AG04449 (cell line): ENCODE measurements at regions not wholly inside any gene's neighbourhood (a gene's known extent, or its start where the extent isn't known, plus 50 kb on each side); places are given as distances from the start of the nearest gene placed in this dataset.

Experiments
- CTCF ChIA-PET: fragments of 350-600 bp; formaldehyde crosslinking; extraction: SDS; loops from one replicate; lab custom pipeline; 2021; ENCODE audit warnings: antibody characterized with exemption; lab: Yijun Ruan, JAX
- POLR2A ChIA-PET: fragments of 400-600, 350-600 bp; formaldehyde crosslinking; extraction: SDS; loops from one replicate; lab custom pipeline; 2020; ENCODE audit warnings: antibody characterized with exemption, inconsistent platforms; lab: Yijun Ruan, JAX
- DNase-seq: peaks from one replicate; pipeline ENCODE4 v3.0.0-alpha.2; 2010; ENCODE audit warnings: low read depth, low spot score
- H3K4me3 ChIP-seq: 2 replicates; pipeline ENCODE4 v1.5.1; 2011; ENCODE audit warnings: low read depth, mild to moderate bottlenecking, control low read depth, low read length
- TF ChIP-seq, protein P1 (sequence below): IDR thresholded peaks from one replicate; pipeline ENCODE4 v1.5.1; 2011; ENCODE audit warnings: mild to moderate bottlenecking, moderate library complexity, low read length, control low read depth, inconsistent platforms; ENCODE audit not compliant: insufficient read depth; ENCODE audit errors: missing control alignments

GRCh38 chr6:43986177-43986825 lies 141.0 kb downstream of the MRPL14 start:
- TF ChIP-seq, protein P1, sequence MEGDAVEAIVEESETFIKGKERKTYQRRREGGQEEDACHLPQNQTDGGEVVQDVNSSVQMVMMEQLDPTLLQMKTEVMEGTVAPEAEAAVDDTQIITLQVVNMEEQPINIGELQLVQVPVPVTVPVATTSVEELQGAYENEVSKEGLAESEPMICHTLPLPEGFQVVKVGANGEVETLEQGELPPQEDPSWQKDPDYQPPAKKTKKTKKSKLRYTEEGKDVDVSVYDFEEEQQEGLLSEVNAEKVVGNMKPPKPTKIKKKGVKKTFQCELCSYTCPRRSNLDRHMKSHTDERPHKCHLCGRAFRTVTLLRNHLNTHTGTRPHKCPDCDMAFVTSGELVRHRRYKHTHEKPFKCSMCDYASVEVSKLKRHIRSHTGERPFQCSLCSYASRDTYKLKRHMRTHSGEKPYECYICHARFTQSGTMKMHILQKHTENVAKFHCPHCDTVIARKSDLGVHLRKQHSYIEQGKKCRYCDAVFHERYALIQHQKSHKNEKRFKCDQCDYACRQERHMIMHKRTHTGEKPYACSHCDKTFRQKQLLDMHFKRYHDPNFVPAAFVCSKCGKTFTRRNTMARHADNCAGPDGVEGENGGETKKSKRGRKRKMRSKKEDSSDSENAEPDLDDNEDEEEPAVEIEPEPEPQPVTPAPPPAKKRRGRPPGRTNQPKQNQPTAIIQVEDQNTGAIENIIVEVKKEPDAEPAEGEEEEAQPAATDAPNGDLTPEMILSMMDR: no peak
- no peak for DNase-seq
- CTCF ChIA-PET: interaction anchor here (2.0 to 2.4 kb wide), 2 partner anchors 8 to 88 kb away, joined by 6 to 8 read pairs; no protein-coding TSS in a partner anchor
- POLR2A ChIA-PET: no interaction called here
- H3K4me3 ChIP-seq: no peak overlapping the region

DNA sequence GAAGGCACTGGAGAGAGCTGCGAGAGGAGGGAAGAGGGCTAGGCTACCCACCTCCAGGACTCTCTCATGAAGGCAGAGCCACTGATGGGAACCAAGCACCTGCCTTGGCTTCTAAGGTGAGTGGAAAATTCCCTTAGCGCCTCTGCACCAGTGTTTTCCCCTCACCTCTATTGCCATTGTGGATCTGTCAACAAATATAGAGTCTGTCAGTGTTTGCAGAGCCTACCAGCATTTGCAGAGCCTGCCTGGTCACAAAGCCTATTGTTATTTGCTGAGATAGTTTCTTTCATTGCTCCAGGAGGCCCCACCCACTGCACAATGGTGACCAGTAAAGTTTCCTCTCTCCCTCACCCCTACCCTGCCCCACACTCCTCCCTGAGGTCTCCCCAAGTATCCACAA lies 141.9 kb downstream of the MRPL14 start:
- DNase-seq: no peak
- no peak overlapping the region for H3K4me3 ChIP-seq
- CTCF ChIA-PET: no interaction called here
- POLR2A ChIA-PET: no interaction called here
- TF ChIP-seq, protein P1: no peak

DNA sequence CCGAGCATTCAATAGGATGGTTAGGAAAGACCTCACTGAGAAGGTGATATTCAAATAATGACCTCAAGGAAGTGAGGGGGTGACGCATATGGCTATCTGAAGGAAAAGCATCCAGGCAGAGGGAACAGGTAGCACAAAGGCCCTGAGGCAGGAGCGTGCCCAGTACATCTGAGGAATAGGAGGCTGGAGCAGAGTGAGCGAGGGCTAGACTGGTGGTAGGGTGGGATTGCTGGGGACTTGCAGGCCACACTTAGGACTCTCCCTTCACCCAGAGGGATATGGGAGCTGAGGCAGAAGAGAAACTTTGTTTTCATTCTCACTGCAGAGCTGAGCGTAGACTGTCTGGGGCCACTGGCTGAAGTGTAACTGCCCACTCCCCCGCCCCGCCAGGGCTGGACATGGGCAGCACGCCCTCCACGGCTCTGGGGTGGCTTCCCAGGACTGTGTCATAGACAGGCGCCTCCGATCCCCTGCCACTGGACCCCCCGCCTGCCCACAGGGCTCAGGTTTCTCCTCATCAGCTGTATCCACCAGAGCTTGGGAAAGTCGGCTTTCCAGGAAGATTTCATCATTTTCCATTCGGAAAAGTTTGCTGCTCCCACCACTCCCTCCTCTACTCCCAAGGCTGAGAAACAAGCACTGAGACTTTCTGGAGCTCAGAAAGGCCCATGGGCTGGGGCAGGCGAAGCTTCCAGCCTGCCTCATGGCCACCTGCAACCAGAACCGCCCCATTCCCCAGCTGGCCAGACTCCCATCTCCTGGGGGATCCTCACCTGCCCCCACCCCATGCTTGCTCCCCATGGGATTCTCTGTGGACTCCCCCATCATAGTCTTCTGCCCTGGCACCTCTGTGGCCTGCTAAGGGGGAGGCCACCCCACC lies 142.6 kb downstream of the MRPL14 start:
- TF ChIP-seq, protein P1: no peak
- H3K4me3 ChIP-seq: no peak overlapping the region
- no peak for DNase-seq
- ChIA-PET CTCF (no interaction called here), POLR2A (no interaction called here)

GRCh38 chr6:43983632-43984031 lies 143.6 kb downstream of the MRPL14 start:
- ChIA-PET CTCF (interaction anchor here (1.4 kb wide), 1 partner anchor 91 kb away, joined by 4 read pairs; no protein-coding TSS in a partner anchor), POLR2A (no interaction called here)
- H3K4me3 ChIP-seq: no peak overlapping the region
- TF ChIP-seq, protein P1: no peak
- DNase-seq: no peak

DNA sequence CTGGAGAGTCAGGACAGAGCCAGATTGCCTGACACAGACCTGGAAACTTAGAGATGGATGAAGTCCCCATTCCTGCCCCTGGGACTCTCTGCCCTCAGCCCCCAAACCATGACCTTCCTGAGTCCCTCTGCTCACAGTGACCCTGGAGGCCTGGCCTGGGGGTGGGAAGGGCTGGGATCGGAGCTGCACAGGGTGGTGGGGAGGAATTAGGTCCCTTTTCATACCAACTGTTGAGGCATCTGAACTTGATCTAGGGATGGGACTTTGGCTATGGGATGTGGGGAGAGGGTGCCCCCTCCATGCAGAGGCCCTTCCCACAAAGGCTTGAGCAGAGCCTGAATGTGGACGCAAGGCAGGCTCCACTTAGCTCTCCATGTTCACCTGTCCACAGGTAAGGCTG lies 144.1 kb downstream of the MRPL14 start:
- no peak overlapping the region for H3K4me3 ChIP-seq
- CTCF ChIA-PET: interaction anchor here (1.4 kb wide), 1 partner anchor 92 kb away, joined by 4 read pairs; no protein-coding TSS in a partner anchor
- no peak for DNase-seq
- TF ChIP-seq, protein P1: no peak
- POLR2A ChIA-PET: no interaction called here
